SHP77 (cell line): ENCODE measurements at regions not wholly inside any gene's neighbourhood (a gene's known extent, or its start where the extent isn't known, plus 50 kb on each side); places are given as distances from the start of the nearest gene placed in this dataset.
"Not testable (repeated sequence)": the region's sequence is repeated elsewhere in the genome, so short reads cannot be mapped to it uniquely, and the experiment has no call there.

Experiments used
- DNase-seq, 2 experiments: peaks; one replicate each; lab custom pipeline; 2025; lab: John Stamatoyannopoulos, UW

- not testable (repeated sequence) for DNase-seq
Measured at GRCh38 chr2:111579500-111580134, 304.4 kb downstream of the ANAPC1 start.

- DNase-seq = not testable (repeated sequence)
Measured at GRCh38 chr2:111580616-111581015, 303.4 kb downstream of the ANAPC1 start.

GRCh38 chr2:111582090-111582489 lies 301.9 kb downstream of the ANAPC1 start:
- DNase-seq = not testable (repeated sequence)

GRCh38 chr2:111583480-111583879 lies 300.5 kb downstream of the ANAPC1 start:
- DNase-seq = not testable (repeated sequence)

DNA sequence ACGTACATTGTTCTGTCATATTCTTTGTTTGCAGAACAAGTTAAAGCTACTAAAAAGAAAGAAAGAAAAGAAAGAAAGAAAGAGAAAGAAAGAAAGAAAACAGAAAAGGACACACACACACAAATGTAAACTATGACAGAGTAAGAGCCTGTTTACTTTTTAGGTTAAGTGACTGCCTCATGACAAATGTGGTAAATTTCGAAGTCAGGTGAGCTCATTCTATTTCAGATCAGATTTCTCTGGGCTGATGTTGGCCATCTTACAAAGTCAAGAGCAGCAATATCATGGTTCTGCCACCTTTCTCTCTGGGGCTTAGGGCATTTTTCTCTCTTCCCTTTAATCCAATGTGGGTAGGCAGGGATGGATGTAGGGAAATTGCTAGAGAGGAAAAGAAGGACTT lies 299.5 kb downstream of the ANAPC1 start:
- DNase-seq = not testable (repeated sequence)

DNA sequence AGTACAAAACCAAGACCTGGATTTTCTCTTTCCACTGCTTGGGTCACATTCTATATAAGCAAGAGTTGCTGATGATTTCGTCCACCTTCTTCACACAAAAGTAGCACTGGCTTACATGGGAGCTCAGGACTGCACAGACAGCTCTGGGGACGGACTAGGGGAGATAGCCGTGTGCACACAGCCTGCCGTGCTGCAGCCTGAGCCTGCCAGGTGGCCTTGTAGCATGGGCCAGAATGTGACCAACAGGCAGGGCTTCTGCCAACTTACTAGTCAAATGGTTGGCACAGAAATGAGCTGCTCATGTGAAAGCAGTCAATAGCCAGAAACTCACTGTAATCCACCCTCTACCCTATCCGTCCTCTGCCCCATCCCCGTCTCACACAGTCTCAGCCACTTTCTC lies 299.0 kb downstream of the ANAPC1 start:
- DNase-seq = not testable (repeated sequence)

DNA sequence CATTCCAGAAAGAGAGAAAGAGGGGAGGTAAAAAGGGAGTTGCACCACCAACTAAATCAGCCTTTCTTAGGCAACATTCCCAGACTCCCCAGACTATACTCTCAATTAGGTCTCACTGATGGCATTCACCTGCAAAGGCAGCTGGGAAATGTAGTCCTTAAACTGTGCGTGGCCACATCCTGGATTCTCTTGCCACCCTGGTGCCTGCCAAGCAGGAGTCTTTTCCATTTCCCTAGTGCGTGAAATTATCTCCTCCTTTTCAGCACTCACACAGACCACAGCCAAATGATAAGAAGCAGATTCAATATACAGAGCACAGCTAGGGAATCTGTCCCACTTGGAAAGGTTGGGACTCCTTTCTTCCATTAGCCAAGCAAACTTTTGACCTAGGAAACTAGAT lies 298.0 kb downstream of the ANAPC1 start:
- not testable (repeated sequence) for DNase-seq

DNA sequence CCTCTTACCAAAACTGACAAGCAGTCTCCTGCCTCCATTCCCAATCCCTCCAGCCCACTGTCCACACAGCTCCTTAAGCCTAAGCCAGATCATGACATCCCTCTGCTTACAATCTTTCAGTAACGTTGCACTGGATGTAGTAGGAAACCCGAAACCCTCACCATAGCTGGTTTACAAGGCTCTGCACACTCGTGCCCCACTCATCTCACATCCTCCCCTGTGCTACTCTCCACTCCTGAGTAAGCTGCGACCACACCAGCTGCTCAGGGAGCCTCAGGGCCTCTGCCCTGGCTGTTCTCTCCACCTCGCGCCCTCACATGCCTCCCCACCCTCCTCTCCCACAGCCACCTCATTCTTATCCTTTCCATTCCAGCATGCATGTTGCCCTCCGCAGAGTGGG lies 288.9 kb downstream of the ANAPC1 start:
- DNase-seq = not testable (repeated sequence)

- DNase-seq = not testable (repeated sequence)
Measured at GRCh38 chr2:111596808-111597705, 286.9 kb downstream of the ANAPC1 start.

GRCh38 chr2:111598944-111599343 lies 285.0 kb downstream of the ANAPC1 start:
- DNase-seq = not testable (repeated sequence)

- DNase-seq = not testable (repeated sequence)
Measured at GRCh38 chr2:111602259-111602658, 281.7 kb downstream of the ANAPC1 start.

GRCh38 chr2:111605798-111606197 lies 278.2 kb downstream of the ANAPC1 start:
- not testable (repeated sequence) for DNase-seq

DNA sequence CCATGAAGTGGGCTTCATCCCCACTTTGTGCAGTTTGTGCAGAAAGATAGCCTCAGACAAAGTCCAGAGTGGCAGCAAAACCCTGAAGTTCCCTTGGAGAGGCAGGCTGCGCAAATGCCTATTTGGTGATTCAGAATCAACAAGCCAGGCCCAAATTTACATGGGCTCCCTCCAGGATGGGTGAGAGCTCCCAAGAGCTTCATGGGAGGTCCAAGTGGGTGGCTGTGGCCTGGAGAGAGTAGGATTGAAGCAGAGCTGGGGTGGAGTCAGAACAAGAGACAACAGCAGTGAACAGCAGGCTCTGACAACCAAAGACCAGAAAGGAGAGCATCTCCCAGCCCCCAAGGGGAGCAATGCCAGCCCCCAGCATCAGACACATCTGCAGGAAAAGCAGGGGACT lies 277.4 kb downstream of the ANAPC1 start:
- not testable (repeated sequence) for DNase-seq

DNA sequence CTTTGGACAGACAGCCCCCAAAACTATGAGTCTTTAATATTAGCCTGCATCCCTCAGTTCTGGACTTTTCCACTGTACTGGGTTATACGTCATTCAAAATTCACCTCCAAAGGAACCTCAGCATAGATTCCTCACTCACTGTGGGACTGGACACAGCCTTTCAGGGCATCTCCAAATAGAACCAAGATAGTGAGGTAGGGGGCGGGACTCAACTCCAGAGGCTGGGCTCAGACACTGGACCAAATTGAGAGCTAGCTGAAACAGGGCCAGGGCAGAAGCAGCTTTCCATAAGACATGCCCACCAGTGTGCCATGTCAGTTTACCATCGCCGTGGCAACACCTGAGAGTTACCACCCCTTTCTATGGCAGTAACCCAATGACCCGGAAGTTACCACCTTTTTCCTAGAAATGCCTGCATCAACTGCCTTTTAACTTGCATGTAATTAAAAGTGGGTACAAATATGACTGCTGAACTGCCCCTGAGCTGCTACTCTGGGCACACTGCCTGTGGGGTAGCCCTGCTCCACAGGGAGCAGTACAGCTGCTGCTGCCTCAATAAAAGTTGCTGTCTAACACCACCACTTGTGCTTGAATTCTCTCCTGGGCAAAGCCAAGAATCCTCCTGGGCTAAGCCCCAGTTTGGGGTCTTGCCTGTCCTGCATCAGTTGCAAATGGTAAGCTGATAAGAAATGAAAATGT lies 274.7 kb downstream of the ANAPC1 start:
- DNase-seq = not testable (repeated sequence)

DNA sequence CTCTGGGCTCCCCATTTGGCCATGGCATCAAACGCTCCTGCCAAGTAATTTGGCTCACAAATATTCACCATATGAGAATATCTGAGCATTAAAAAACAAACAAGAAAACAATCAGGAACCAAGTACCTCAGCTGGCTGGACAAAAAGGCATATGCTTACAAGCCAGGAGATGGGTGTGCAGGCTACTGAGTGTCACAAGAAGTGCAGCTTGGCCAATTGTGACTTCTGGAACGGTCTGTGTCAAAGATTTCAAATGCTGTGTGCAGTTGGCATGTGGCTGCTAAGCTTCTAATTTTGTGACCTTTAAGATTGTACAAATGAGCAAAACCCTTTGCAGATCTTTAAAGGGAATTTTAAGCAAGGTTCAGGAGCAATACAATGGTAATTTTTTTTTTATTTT lies 274.0 kb downstream of the ANAPC1 start:
- DNase-seq = not testable (repeated sequence)

DNA sequence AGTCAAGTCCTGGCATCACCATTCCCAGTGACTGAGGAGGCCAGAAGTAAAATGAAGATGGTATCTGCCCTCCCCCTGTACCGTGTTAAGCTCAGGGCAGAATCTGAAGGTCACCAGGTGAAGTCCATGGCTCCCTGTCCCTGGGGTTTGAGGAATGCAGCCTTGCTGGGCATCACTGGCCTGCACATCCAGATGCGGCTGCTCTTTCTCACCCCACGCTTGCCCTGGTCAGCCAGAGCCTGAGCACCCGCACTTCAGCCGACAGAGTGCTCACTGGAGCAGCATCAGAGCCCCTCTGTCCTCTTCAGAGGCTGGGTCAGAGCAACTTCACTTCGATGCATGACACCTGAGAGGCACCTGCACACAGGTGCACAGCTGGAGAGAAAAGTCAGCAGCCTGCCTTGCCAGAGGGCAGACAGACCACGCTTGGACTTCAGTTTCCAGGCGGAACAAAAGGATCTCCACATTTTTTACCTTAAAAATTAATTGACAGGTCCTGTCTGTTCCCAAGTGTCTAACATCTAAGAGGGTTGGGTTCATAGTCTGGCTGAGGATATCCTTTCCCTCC lies 267.3 kb downstream of the ANAPC1 start:
- DNase-seq = no peak

GRCh38 chr2:111617299-111618225 lies 266.4 kb downstream of the ANAPC1 start:
- no peak for DNase-seq

DNA sequence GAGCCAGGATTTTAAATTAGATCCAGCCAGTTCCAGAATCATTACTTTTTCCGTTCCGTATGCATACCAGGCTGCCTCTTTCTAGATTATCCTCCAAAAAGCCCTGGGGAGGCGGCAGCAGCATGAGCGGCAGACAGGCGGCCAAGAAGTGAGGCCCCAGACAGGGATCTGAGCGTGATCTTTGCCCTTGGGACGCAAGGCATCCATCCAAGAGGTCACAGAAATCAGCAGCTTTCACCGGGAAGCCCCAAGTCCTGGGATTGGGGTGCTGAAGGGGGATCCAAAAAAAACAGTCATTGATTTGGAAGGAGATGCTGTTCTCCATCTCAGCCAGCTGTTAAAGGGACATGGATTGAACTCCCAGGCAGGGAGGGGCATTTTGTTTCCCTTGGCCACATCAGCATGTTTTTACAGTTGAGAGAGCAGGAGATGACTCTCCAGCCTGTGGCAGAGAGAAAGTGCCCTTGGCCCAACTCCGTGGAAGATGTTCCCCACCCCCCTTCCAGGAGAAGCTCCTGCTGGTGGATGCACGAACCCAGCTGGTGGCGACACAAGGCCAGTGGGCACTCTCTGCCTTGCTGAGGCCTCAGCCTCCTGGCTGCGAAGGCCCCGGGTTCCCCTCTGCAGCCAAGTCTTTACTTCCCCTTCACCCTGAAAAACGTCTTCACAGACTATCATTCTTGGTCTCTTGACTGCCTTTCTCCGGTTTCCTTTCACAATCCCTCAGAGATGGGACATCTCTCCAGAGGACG lies 265.6 kb downstream of the ANAPC1 start:
- DNase-seq = no peak

- DNase-seq = peak in 1 of 2 experiments; percentile 12
Measured at GRCh38 chr2:111618978-111619902, 264.8 kb downstream of the ANAPC1 start.
